ENCODE measurements at regions not wholly inside any gene's neighbourhood (a gene's known extent, or its start where the extent isn't known, plus 50 kb on each side); places are given as distances from the start of the nearest gene placed in this dataset.
A peak's percentile ranks its signal among the peaks of the same experiment; 100 is the strongest.
"Not testable (repeated sequence)": the region's sequence is repeated elsewhere in the genome, so short reads cannot be mapped to it uniquely, and the experiment has no call there.

DNA sequence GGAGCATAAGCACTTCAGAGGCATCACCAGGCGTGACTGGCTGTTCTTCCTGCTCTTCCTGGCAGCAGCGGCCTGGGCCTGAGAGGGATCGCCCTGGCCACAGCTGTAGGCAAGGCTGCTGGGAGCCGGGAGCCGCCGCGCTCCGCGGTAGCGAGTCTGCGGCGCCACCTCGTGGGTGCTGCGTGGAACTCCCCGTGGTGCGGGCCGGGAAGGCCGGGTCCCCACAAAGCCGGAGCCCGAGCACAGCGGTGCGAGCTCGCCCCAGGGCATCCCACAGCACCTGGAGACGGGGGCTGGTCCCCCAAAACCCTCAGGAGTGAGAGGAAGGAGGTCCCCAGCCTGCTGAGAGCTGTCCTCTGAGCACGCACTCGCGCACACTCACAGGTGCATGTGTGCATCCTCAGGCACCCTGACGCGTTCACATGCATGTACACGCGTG, 1546.5 kb downstream of the RPIA start:
- not testable (repeated sequence) for H3K4me3 ChIP-seq; H3K36me3 ChIP-seq (replicated peaks; ENCODE audit: insufficient read depth, low read depth); H3K9me3 ChIP-seq (ENCODE audit: low read depth); H2AFZ ChIP-seq; H3K27me3 ChIP-seq; H3K79me2 ChIP-seq; H4K20me1 ChIP-seq (ENCODE audit: insufficient read depth, poor library complexity, severe bottlenecking); H3K27ac ChIP-seq; H3K9me2 ChIP-seq (replicated peaks; ENCODE audit: insufficient read depth); H3K4me1 ChIP-seq (ENCODE audit: insufficient read depth); DNase-seq (ENCODE audit: low spot score); H3K4me2 ChIP-seq
- WGBS (ENCODE audit: low lambda C conversion rate, missing lambda C conversion rate): 88% methylated on average over 31 of the region's 31 CpGs
- TF ChIP-seq CTCF (IDR thresholded peaks at IDR 0.05; ENCODE audit: poor library complexity): peak; percentile 7

DNA sequence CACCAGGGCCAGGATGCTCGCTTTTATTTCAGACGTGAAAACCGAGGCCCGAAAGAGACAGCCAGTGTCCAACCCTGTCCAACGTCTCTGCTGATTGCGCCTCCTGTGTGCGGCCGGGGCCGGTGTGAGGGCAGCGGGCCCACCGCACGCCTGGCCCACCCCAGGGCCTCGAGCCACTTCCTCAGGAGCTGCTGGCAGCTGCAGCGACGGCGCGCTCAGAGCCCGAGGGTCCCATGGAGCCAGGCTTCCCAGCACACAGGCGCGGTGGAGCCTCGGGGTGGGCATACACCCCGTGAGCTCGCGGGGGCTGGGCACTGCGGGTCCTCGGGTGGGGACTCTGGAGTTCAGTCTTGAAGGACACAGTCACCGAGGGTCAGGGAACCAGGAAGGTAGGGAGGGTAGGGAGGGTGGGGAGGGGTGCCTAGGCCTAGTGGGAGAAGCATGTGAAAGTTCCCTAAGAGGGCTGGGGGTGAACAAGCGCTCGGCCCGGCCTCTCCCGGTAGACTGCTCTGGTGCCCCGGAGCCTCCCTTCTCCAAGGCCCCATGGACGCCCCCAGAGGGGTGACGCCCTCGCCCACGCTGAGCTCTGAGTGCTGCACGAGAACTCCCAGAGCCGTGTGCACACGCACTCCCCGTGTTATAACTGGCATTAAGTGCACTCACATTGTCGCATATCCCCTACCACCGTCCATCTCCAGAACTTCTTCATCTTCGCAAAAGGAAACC, 1547.2 kb downstream of the RPIA start:
- 90% methylated on average over 38 of the region's 43 CpGs for WGBS (ENCODE audit: low lambda C conversion rate, missing lambda C conversion rate)
- H3K9me3 ChIP-seq (ENCODE audit: low read depth); DNase-seq (ENCODE audit: low spot score); H3K27ac ChIP-seq; H3K4me3 ChIP-seq; H3K4me1 ChIP-seq (ENCODE audit: insufficient read depth); H3K79me2 ChIP-seq; H4K20me1 ChIP-seq (ENCODE audit: insufficient read depth, poor library complexity, severe bottlenecking); H3K36me3 ChIP-seq (replicated peaks; ENCODE audit: insufficient read depth, low read depth); H2AFZ ChIP-seq; H3K27me3 ChIP-seq; H3K4me2 ChIP-seq; H3K9me2 ChIP-seq (replicated peaks; ENCODE audit: insufficient read depth): not testable (repeated sequence)

GRCh38 chr2:90239769-90240168, 1548.3 kb downstream of the RPIA start:
- H3K4me1 ChIP-seq (ENCODE audit: insufficient read depth); H4K20me1 ChIP-seq (ENCODE audit: insufficient read depth, poor library complexity, severe bottlenecking); DNase-seq (ENCODE audit: low spot score); H3K9me2 ChIP-seq (replicated peaks; ENCODE audit: insufficient read depth); H3K36me3 ChIP-seq (replicated peaks; ENCODE audit: insufficient read depth, low read depth); H3K4me2 ChIP-seq; H3K4me3 ChIP-seq; H3K27ac ChIP-seq; H3K27me3 ChIP-seq; H3K79me2 ChIP-seq; H3K9me3 ChIP-seq (ENCODE audit: low read depth); H2AFZ ChIP-seq: not testable (repeated sequence)
- 80% methylated on average over 6 of the region's 6 CpGs for WGBS (ENCODE audit: low lambda C conversion rate, missing lambda C conversion rate)

DNA sequence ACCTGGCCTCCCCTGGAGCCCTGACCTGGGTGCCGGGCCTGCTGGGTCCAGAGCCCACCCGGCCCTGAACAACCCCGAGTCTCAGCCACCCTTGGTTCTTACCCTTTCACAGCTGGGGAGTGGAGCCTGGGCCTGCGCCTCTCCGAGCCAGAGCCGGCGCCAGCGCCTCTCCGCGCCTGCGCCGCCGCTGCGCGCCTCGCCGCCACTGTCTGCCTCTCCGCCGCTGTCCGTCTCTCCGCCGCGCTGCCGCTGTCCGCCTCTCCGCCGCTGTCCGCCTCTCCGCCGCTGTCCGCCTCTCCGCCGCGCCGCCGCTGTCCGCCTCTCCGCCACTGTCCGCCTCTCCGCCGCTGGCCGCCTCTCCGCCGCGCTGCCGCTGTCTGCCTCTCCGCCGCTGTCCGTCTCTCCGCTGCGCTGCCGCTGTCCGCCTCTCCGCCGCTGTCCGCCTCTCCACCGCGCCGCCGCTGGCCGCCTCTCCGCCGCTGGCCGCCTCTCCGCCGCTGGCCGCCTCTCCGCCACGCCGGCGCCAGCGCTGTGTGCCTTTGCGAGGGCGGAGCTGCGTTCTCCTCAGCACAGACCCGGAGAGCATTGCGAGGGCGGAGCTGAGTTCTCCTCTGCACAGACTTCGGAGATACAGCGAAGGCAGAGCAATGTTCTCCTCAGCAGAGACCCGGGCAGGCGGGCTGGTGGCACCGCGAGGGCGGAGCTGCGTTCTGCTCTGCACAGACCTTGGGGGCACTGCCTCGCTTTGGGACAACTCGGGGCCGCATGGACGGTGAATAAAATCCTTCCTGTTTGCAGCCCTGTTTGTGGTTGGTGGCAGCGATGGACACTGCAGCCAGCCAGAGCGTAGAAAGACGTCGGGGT, 1553.7 kb downstream of the RPIA start:
- H3K4me3 ChIP-seq; H3K4me1 ChIP-seq (ENCODE audit: insufficient read depth); H4K20me1 ChIP-seq (ENCODE audit: insufficient read depth, poor library complexity, severe bottlenecking); H3K27ac ChIP-seq; H2AFZ ChIP-seq; H3K27me3 ChIP-seq; H3K79me2 ChIP-seq; H3K36me3 ChIP-seq (replicated peaks; ENCODE audit: insufficient read depth, low read depth); H3K9me3 ChIP-seq (ENCODE audit: low read depth); H3K9me2 ChIP-seq (replicated peaks; ENCODE audit: insufficient read depth): not testable (repeated sequence)
- DNase-seq (ENCODE audit: low spot score): peak; percentile 14
- WGBS (ENCODE audit: low lambda C conversion rate, missing lambda C conversion rate): 63% methylated on average over 34 of the region's 94 CpGs
- H3K4me2 ChIP-seq: peak overlapping the region; percentile 46

- H3K9me2 ChIP-seq (replicated peaks; ENCODE audit: insufficient read depth); H3K36me3 ChIP-seq (replicated peaks; ENCODE audit: insufficient read depth, low read depth); H3K9me3 ChIP-seq (ENCODE audit: low read depth); H3K27me3 ChIP-seq; H2AFZ ChIP-seq; H4K20me1 ChIP-seq (ENCODE audit: insufficient read depth, poor library complexity, severe bottlenecking); H3K4me1 ChIP-seq (ENCODE audit: insufficient read depth); H3K4me2 ChIP-seq; H3K79me2 ChIP-seq; DNase-seq (ENCODE audit: low spot score); H3K4me3 ChIP-seq; H3K27ac ChIP-seq: not testable (repeated sequence)
- WGBS (ENCODE audit: low lambda C conversion rate, missing lambda C conversion rate): 95% methylated on average over 11 of the region's 14 CpGs
Measured at GRCh38 chr2:90248400-90248799, 1556.9 kb downstream of the RPIA start.

- WGBS (ENCODE audit: low lambda C conversion rate, missing lambda C conversion rate): 68% methylated on average over 5 of the region's 8 CpGs
- H3K4me1 ChIP-seq (ENCODE audit: insufficient read depth); H3K4me3 ChIP-seq; H3K9me3 ChIP-seq (ENCODE audit: low read depth); H3K9me2 ChIP-seq (replicated peaks; ENCODE audit: insufficient read depth); H3K27ac ChIP-seq; H3K27me3 ChIP-seq; H4K20me1 ChIP-seq (ENCODE audit: insufficient read depth, poor library complexity, severe bottlenecking); DNase-seq (ENCODE audit: low spot score); H2AFZ ChIP-seq; H3K79me2 ChIP-seq; H3K4me2 ChIP-seq; H3K36me3 ChIP-seq (replicated peaks; ENCODE audit: insufficient read depth, low read depth): not testable (repeated sequence)
Measured at GRCh38 chr2:90250350-90250749, 1558.9 kb downstream of the RPIA start.

- H3K36me3 ChIP-seq (replicated peaks; ENCODE audit: insufficient read depth, low read depth); H3K79me2 ChIP-seq; H3K4me1 ChIP-seq (ENCODE audit: insufficient read depth); H3K4me3 ChIP-seq; H3K27me3 ChIP-seq; H3K27ac ChIP-seq; DNase-seq (ENCODE audit: low spot score); H4K20me1 ChIP-seq (ENCODE audit: insufficient read depth, poor library complexity, severe bottlenecking); H3K9me2 ChIP-seq (replicated peaks; ENCODE audit: insufficient read depth); H2AFZ ChIP-seq; H3K9me3 ChIP-seq (ENCODE audit: low read depth); H3K4me2 ChIP-seq: not testable (repeated sequence)
- 80% methylated on average over 2 of the region's 2 CpGs for WGBS (ENCODE audit: low lambda C conversion rate, missing lambda C conversion rate)
Measured at GRCh38 chr2:90251576-90251975, 1560.1 kb downstream of the RPIA start.

- H3K9me3 ChIP-seq (ENCODE audit: low read depth); H3K27ac ChIP-seq; H3K4me2 ChIP-seq; DNase-seq (ENCODE audit: low spot score); H3K79me2 ChIP-seq; H3K4me3 ChIP-seq; H4K20me1 ChIP-seq (ENCODE audit: insufficient read depth, poor library complexity, severe bottlenecking); H3K27me3 ChIP-seq; H3K4me1 ChIP-seq (ENCODE audit: insufficient read depth); H2AFZ ChIP-seq; H3K9me2 ChIP-seq (replicated peaks; ENCODE audit: insufficient read depth); H3K36me3 ChIP-seq (replicated peaks; ENCODE audit: insufficient read depth, low read depth): not testable (repeated sequence)
- 84% methylated on average over 8 of the region's 8 CpGs for WGBS (ENCODE audit: low lambda C conversion rate, missing lambda C conversion rate)
Measured at GRCh38 chr2:90253306-90253705, 1561.8 kb downstream of the RPIA start.
